ENCODE measurements at regions not wholly inside any gene's neighbourhood (a gene's known extent, or its start where the extent isn't known, plus 50 kb on each side); places are given as distances from the start of the nearest gene placed in this dataset.

GRCh38 chr6:1004885-1005630 lies 306.8 kb upstream of the FOXQ1 start:
- no peak overlapping the region for H3K27ac ChIP-seq
- H3K79me2 ChIP-seq, result no peaks in the 10 kb centered on the region
- no peaks in the 10 kb centered on the region for H3K9me3 ChIP-seq (ENCODE audit: low read depth)
- DNase-seq (ENCODE audit: low spot score), result no peak
- 82% methylated on average over 11 of the region's 11 CpGs for WGBS (ENCODE audit: low lambda C conversion rate, missing lambda C conversion rate)
- no peak overlapping the region for H3K4me3 ChIP-seq
- no peaks in the 10 kb centered on the region for H3K4me1 ChIP-seq (ENCODE audit: insufficient read depth)
- no peak overlapping the region for H3K4me2 ChIP-seq
- no peaks in the 10 kb centered on the region for H3K9me2 ChIP-seq (replicated peaks; ENCODE audit: insufficient read depth)
- no peak for TF ChIP-seq EZH2 (IDR thresholded peaks at IDR 0.05; ENCODE audit: borderline replicate concordance)
- TF ChIP-seq CTCF (IDR thresholded peaks at IDR 0.05; ENCODE audit: poor library complexity), result no peak
- TF ChIP-seq EZH2phosphoT487 (IDR thresholded peaks at IDR 0.05; ENCODE audit: low read depth, severe bottlenecking, unreplicated experiment), result no peak
- no peak overlapping the region for H2AFZ ChIP-seq
- H3K36me3 ChIP-seq (replicated peaks; ENCODE audit: insufficient read depth, low read depth), result no peaks in the 10 kb centered on the region
- no peaks in the 10 kb centered on the region for H4K20me1 ChIP-seq (ENCODE audit: insufficient read depth, poor library complexity, severe bottlenecking)
- no peaks in the 10 kb centered on the region for H3K27me3 ChIP-seq

- no peak overlapping the region for H3K27ac ChIP-seq
- H4K20me1 ChIP-seq (ENCODE audit: insufficient read depth, poor library complexity, severe bottlenecking), result no peaks in the 10 kb centered on the region
- no peaks in the 10 kb centered on the region for H3K4me1 ChIP-seq (ENCODE audit: insufficient read depth)
- H3K4me3 ChIP-seq, result no peak overlapping the region
- no peaks in the 10 kb centered on the region for H3K36me3 ChIP-seq (replicated peaks; ENCODE audit: insufficient read depth, low read depth)
- no peak for DNase-seq (ENCODE audit: low spot score)
- WGBS (ENCODE audit: low lambda C conversion rate, missing lambda C conversion rate), result 98% methylated on average over 30 of the region's 37 CpGs
- H2AFZ ChIP-seq, result no peak overlapping the region
- TF ChIP-seq EZH2phosphoT487 (IDR thresholded peaks at IDR 0.05; ENCODE audit: low read depth, severe bottlenecking, unreplicated experiment) (no peak), CTCF (IDR thresholded peaks at IDR 0.05; ENCODE audit: poor library complexity) (no peak), EZH2 (IDR thresholded peaks at IDR 0.05; ENCODE audit: borderline replicate concordance) (no peak)
- no peaks in the 10 kb centered on the region for H3K27me3 ChIP-seq
- no peaks in the 10 kb centered on the region for H3K9me2 ChIP-seq (replicated peaks; ENCODE audit: insufficient read depth)
- H3K4me2 ChIP-seq, result no peak overlapping the region
- H3K9me3 ChIP-seq (ENCODE audit: low read depth), result no peaks in the 10 kb centered on the region
- no peaks in the 10 kb centered on the region for H3K79me2 ChIP-seq
Measured at GRCh38 chr6:1003394-1004160, 308.3 kb upstream of the FOXQ1 start.

GRCh38 chr6:1002989-1003388 lies 308.9 kb upstream of the FOXQ1 start:
- WGBS (ENCODE audit: low lambda C conversion rate, missing lambda C conversion rate), result 90% methylated on average over 7 of the region's 12 CpGs
- no peaks in the 10 kb centered on the region for H3K36me3 ChIP-seq (replicated peaks; ENCODE audit: insufficient read depth, low read depth)
- no peak overlapping the region for H2AFZ ChIP-seq
- no peaks in the 10 kb centered on the region for H3K79me2 ChIP-seq
- no peak overlapping the region for H3K27ac ChIP-seq
- no peaks in the 10 kb centered on the region for H3K27me3 ChIP-seq
- DNase-seq (ENCODE audit: low spot score), result no peak
- H4K20me1 ChIP-seq (ENCODE audit: insufficient read depth, poor library complexity, severe bottlenecking), result no peaks in the 10 kb centered on the region
- TF ChIP-seq EZH2 (IDR thresholded peaks at IDR 0.05; ENCODE audit: borderline replicate concordance), result no peak
- no peak for TF ChIP-seq EZH2phosphoT487 (IDR thresholded peaks at IDR 0.05; ENCODE audit: low read depth, severe bottlenecking, unreplicated experiment)
- TF ChIP-seq CTCF (IDR thresholded peaks at IDR 0.05; ENCODE audit: poor library complexity), result no peak
- no peaks in the 10 kb centered on the region for H3K4me1 ChIP-seq (ENCODE audit: insufficient read depth)
- H3K4me2 ChIP-seq, result no peak overlapping the region
- no peaks in the 10 kb centered on the region for H3K9me3 ChIP-seq (ENCODE audit: low read depth)
- H3K9me2 ChIP-seq (replicated peaks; ENCODE audit: insufficient read depth), result no peaks in the 10 kb centered on the region
- no peak overlapping the region for H3K4me3 ChIP-seq

All from hepatocyte (in vitro differentiated cells).